VCaP (cell line): ENCODE measurements at regions not wholly inside any gene's neighbourhood (a gene's known extent, or its start where the extent isn't known, plus 50 kb on each side); places are given as distances from the start of the nearest gene placed in this dataset.

Experiments
- H3K27ac ChIP-seq: fragments of 450-650 bp; 2 replicates; pipeline ENCODE4 v1.5.1; 2017
- CTCF ChIP-seq: fragments of 450-650 bp; conservative IDR thresholded peaks from 2 replicates; pipeline ENCODE4 v1.5.1; 2017; ENCODE audit warnings: mild to moderate bottlenecking, moderate library complexity

GRCh38 chr3:59601486-59601885, 551.7 kb upstream of the CFAP20DC start:
- no peak for TF ChIP-seq CTCF
- no peak overlapping the region for H3K27ac ChIP-seq

GRCh38 chr3:59600631-59601030, 550.8 kb upstream of the CFAP20DC start:
- TF ChIP-seq CTCF, result no peak
- no peak overlapping the region for H3K27ac ChIP-seq

- no peak for TF ChIP-seq CTCF
- H3K27ac ChIP-seq, result no peak overlapping the region
These were observed 546.9 kb upstream of the CFAP20DC start for GRCh38 chr3:59596741-59597140.

GRCh38 chr3:59595830-59596229, 546.0 kb upstream of the CFAP20DC start:
- no peak overlapping the region for H3K27ac ChIP-seq
- TF ChIP-seq CTCF, result no peak

GRCh38 chr3:59593380-59593779, 543.6 kb upstream of the CFAP20DC start:
- no peak overlapping the region for H3K27ac ChIP-seq
- no peak for TF ChIP-seq CTCF

- TF ChIP-seq CTCF, result no peak
- H3K27ac ChIP-seq, result no peak overlapping the region
These were observed 531.2 kb upstream of the CFAP20DC start for GRCh38 chr3:59580996-59581395.

- TF ChIP-seq CTCF, result no peak
- no peak overlapping the region for H3K27ac ChIP-seq
These were observed 530.7 kb upstream of the CFAP20DC start for GRCh38 chr3:59580499-59580898.

- no peak overlapping the region for H3K27ac ChIP-seq
- TF ChIP-seq CTCF, result no peak
These were observed 528.3 kb upstream of the CFAP20DC start for GRCh38 chr3:59578129-59578528.
